GM18499 (cell line): ENCODE measurements at regions not wholly inside any gene's neighbourhood (a gene's known extent, or its start where the extent isn't known, plus 50 kb on each side); places are given as distances from the start of the nearest gene placed in this dataset.
"Not testable (repeated sequence)": the region's sequence is repeated elsewhere in the genome, so short reads cannot be mapped to it uniquely, and the experiment has no call there.

Experiments used
- ATAC-seq: cut with Tn5 transposase; IDR thresholded peaks from one replicate; pipeline ENCODE4 v1.9.1; 2021; ENCODE audit warnings: moderate number of reproducible peaks; ENCODE audit not compliant: insufficient read depth, unreplicated experiment

DNA sequence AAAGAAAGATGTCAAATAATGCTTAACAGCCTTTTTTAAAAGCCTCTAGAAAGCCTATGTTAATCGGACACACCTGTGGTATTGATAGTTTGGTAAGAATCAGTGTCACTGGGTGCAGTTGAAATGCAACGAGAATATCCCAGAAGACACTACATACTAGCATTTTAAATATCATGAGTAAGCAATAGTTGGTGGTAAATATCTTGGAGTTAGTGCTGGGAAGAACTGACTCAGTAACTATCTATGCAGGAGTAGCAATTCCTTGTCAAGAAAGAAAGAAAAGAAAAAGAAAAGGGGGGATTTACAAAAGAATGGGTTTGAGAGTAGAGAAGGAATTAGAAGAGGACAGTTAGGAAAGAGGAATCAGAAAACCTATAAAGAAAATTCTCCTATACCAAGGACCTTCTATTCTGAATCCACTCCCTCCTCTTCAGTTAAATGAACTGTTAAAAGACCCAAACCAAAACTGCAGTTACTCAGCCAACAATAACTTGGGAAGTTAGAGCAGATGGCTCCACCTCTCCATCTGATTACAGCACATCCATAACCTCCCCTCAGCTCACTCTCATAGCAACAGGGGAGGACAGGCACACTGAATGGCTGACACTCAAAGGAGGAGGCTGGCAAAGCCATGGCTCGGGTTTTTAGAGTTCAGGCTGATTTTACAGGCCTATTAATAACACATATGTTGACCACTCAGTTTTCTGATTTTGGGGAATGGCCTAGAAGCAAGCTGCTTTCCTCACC is 207.6 kb upstream of the MDFIC2 start:
- ATAC-seq, result no peak

DNA sequence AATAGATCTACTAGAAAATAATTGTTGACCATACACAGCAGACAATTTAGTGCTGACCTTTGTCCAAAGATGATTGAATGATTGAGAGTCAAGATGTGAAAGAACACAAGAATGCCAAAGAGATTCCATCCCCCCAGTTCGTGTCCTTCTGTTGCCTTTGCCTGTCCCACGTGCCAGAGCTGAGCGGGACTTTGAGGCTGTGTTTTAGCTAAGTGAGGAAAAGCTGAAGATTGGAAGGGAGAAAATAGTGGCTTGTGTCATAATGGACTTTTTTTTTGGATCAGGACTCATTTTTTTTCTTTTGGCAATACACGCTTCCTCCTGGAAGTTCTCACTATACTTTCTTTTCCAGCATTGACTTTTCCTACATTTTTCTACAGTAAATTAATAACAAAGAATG is 206.6 kb upstream of the MDFIC2 start:
- no peak for ATAC-seq

DNA sequence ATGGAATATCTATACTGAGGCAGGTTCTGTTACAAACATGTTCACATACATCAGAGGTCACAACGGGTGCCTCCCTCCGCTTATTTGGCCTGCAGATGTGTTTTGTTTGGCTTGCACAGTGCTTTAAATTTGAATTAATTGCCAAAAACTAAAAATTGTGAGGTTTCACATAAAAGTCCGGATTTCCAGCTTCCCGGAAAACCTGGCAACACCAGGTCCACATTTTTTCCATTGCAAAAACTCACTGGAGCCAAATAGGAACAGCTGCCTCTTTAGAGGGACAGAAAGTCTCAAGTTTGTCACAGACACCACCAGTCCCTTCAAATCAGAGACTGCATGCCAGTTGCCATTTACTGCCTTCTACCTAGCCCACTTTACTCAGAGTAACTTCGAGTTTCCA is 205.9 kb upstream of the MDFIC2 start:
- ATAC-seq, result no peak

DNA sequence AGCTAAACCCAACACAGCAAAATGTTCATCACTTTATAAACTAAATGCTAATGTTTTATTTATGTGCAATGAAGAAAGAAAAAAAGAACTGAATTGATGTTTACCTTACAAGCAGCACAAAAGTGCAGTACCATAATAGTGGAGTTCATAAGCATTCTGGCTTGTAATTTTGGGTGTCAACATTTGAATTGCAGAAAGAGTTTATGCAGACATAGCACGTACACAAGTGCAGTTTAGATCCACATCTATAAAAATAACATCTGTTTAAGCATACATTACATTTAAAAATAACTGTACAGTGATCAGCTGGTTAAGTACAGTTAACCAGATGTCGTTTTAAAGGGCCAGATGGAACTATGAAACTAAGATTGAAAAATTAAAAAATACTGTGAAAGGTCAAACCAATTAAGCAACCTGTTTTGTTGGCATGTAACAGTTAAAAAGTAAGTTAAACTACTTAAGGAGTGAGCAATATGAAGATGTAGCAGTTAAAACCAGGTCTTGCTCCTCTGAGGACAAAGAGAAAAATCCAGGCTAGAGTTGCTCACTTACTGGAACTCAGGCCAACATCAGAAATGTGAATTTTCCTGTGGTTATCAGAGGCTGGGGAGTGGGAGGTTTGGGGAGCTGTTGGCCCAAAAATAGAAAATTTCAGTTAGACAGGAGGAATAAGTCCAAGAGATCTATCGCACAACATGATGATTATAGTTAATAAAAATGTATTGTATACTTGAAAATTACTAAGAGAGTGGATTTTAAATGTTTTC is 204.9 kb upstream of the MDFIC2 start:
- no peak for ATAC-seq

DNA sequence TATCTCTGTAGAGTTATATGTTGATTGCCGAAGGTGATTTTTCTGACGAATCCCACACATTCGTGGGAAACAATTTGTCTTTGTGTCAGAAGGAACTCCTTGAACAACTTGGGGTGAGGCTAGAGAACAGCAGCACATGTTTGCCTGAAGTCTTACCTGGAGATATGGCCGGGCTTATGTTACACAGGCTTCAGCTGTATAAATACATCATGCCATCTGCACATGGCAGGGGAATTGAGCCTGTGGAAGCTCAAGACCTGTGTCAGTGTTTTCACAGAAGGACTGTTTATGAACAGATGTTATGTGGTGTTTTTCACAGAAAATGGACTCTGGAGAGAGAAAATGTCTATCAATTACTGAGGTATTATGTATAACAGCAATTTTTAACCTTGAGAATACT is 203.6 kb upstream of the MDFIC2 start:
- ATAC-seq, result no peak

DNA sequence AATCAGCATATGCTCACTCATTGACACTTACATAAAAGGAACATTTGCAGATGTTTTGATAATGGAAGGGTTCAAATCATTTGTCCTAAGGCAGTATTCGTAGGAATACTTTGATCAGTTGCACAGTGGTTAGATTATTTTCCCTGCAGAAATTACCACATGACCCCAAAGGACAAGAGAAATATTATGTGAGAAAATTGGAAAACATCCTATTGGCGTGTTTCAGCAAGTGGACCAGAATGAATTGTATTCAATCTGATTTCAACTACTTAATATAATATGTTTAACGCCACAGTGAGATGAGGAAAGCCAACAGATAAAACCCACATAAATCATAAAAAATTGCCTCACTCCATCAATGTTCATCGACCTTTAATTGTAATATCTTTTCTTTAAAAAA is 195.0 kb upstream of the MDFIC2 start:
- no peak for ATAC-seq

DNA sequence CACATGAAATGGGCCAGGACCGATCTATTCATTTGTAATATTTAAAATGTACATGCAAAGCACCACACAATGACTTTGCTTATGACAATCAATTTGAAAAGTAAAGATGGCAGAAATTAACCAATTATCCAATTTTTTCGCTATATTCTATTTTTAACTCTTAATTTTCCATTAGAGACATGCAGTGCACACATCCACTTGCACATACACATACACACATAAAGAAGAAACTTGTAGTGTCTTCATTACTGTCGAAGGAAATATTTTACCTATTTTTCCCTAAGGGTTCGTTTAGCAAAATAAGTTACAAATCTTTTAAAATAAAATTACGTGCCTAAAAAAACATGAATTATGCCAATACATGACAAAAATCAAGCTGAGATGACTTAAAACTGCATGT is 194.3 kb upstream of the MDFIC2 start:
- no peak for ATAC-seq

DNA sequence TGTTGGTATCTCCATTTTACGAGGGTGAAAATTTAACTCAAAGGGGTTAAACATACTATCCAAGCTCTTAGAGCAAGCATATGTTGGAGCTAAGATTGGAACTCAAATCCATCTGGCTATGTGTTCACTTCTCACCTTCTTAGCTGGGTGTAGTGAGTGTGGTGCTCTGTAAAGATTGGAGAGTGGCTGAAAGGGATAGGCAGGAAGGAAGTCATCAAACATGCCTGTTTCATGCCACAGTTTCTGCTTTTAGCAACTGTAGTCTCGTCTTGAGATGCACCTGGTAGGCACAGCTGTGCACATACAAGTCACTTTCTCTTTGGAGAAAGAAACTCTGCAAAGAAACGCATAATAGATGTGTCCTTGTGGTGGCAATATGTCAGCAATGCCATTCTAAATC is 189.1 kb upstream of the MDFIC2 start:
- no peak for ATAC-seq

DNA sequence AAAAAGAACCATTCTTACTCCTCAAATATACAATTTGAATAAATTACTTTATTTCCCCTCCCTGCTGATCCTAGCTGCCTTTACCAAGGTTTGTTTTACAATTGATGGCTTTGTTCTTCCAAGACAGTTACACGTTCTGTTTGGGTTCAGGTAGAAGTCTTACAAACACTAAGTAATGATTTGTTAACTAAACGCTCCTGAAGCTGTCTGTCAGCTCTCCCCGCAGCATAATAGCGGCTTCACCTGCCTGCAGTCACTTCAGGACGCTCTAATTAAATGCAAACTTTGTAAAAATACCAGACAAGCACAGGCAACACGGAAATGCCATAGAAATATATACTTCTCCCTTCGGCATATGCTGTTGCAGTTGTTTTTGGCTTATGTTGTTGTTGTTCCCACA is 176.4 kb upstream of the MDFIC2 start:
- ATAC-seq, result no peak

DNA sequence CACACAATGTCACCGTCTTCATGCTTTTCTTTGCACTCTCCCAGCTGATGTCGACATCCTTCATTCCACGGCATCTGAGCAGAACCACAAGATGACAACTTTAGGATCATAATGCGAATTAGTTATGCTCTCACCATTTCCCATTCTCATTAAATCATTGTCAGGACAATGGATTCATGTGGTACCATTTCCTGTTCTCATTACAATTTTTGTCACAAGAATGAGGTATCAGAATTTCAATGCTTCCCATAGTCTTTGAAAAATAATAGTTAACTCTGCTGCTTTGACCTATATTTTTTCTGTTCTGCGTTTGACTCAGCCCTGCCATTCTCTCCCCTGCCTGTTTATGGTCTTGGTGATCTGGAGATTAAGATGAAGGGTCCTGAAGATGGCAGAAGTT is 175.7 kb upstream of the MDFIC2 start:
- ATAC-seq, result no peak

DNA sequence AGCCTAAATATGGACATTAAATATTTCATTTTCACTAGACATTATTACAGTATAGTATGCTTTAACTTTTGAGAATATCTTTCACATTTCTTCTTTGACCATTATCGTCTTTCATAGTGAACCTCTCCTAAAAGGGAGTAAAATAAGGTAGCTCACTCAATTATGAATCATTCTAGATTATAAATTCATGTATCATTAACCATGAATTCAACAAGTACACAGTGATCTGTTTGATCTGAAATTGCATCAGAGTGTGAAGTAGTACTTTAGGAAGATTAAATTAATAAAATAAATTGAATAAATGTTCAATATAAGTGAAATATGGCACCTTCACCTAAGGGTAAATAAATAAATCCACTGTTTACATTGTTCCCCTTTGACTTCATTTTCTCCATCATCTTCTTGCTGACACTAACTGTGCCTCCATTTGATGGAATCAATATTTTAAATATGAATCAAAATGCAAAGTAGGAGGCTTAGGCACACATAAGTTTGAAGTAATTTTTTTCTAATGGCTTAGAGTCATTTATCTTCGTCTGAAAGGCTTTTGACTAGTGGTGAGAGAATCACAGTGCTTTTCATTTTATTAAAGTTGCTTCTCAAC is 174.1 kb upstream of the MDFIC2 start:
- ATAC-seq, result no peak

DNA sequence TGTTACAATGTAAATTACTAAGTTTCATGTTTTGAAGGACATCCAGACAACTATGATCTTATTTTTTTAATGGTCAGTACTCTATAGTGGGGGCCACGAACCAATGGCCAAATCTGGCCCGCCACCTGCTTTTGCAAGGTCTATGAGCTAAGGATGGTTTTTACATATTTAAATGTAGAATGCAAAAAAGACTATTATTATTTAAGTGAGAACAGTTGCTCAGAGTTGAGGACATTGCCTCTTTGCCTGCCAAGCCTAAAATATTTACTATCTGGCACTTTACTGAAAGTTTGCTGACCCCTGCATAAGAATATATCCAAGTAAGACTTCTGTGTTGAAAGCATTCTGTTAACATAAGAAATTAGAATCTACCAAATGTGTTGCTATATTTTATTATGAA is 163.7 kb upstream of the MDFIC2 start:
- ATAC-seq, result no peak

DNA sequence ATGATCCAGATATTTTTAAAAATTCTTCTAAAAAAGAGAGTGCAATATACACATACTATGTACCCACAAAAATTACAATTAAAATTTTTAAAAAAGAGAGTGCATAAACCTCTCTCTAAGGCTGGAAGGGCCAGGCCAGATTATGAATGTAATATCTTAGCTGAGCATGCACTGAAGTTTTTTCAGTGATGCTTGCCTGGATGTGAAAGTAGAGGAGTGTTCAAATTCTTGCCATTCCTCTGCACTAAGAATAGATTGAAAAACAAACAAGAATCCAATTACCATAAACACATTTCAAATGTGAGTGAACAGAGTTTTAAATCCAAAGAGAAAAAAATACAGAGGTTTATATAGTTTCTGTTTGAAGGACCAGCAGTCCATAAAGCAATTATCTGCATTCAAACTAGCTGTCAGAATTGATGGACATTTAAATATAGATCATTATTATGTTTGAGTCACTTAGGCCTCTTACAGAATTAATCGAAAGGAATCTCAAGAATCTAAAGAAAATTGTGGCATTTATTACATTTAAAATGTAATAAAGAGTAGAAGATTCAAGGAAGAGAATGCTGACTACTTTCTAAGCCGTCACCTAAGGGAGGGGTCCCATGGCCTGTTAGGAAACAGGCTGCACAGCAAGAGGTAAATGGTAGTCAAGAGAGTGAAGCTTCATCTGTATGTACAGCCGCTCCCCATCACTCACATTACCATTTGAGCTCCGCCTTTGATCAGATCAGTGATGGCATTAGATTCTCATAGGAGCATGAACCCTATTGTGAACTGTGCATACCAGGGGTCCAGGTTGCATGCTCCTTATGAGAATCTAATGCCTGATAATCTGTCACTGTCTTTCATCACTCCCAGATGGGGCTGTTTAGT is 159.3 kb upstream of the MDFIC2 start:
- no peak for ATAC-seq

DNA sequence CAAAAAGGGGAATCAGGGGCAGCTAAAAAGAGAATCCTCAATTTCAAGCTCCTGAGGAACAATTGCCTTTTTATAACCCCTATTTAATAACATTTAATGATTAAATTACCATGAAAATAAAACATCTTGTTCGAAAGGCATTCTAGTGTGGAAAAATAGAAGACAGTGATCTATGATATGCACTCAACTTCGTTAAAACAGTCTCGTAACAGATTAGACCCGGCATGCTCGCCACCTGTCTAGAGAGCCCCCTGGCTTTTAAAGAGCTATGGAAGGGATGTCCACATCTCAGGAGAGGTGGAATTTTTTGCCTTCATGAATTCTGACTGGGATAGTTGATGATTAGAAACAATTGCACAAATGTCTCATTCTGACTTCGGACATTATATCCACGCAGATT is 153.7 kb upstream of the MDFIC2 start:
- ATAC-seq, result no peak

DNA sequence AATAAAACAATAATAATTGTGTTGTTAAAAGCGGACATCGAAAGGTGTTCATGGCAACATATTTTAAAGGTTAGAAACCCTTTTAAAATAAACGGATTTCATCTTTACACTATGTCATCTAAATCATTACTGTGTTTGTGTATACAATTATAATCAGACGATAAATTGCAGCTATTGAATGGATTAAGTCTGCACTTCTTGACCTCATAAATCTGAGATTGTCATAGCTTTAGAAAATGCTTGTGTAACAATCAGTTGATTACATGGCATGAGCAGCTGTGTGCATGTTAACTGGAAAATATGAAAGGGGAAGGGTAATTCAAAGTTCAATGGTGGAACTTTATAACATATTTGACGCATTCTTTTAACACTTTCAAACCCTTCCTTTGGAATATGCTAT is 152.4 kb upstream of the MDFIC2 start:
- no peak for ATAC-seq

DNA sequence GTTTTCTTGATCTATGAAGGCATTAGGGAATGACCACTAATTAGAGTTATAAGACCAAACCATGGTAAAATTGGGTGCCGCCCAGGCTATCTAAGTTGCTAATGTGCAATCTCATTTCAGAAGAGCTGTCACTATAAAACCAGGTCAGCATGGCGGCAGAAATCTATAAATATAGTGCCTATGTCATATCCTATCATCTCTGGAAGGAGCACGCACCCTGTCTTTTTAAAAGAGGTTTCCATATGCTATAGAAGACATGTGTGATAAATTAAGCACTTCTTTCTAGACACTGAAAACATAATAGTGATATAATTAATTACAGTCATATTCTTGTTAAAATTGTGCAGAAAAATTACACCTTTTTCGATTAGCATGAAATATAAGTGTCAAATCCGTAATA is 152.0 kb upstream of the MDFIC2 start:
- ATAC-seq, result no peak

DNA sequence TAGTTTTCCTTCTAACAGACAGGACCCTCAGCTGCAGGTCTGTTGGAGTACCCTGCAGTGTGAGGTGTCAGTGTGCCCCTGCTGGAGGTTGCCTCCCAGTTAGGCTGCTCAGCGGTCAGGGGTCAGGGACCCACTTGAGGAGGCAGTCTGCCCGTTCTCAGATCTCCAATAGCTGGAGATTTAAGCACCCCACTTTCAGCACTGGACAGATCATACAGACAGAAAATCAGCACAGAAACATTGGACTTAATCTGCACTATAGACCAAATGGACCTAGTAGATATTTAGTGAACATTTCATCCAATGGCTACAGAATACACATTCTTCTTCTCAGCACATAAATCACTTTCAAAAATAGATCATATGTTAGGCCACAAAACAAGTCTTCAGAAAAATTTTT is 137.8 kb upstream of the MDFIC2 start:
- ATAC-seq, result not testable (repeated sequence)

DNA sequence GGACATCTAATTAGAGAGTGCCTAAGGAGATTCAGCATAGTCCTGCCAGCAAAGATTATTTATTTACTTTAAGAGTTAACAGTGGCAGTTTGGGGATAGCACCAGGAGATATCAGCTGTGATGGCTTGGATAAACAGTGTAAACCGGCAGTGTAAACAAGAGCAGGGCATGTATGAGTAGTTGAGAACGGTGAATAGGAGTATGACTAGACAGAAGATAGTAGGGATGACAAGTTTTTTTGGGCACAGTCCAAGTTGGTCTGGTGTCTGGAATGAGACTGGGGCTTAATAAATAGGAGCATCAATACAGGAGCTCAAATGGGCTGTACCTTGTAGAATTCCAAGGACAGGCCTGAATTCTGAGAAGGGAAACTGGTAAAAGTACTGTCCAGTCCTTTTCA is 123.0 kb upstream of the MDFIC2 start:
- ATAC-seq, result not testable (repeated sequence)

DNA sequence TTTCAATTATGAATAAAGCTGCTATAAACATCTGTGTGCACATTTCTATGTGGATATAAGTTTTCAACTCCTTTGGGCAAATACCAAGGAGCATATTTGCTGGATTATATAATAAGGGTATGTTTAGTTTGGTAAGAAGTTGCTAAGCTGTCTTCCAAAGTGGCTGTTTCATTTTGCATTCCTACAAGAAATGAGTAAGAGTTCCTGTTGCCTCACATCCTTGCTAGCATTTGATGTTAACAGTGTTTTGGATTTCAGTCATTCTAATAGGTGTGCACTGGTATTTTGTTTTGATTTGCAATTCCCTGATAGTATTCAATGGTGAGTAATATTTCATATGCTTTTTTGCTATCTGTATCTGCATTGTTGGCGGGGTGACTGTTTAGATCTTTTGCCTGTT is 120.7 kb upstream of the MDFIC2 start:
- ATAC-seq, result no peak

DNA sequence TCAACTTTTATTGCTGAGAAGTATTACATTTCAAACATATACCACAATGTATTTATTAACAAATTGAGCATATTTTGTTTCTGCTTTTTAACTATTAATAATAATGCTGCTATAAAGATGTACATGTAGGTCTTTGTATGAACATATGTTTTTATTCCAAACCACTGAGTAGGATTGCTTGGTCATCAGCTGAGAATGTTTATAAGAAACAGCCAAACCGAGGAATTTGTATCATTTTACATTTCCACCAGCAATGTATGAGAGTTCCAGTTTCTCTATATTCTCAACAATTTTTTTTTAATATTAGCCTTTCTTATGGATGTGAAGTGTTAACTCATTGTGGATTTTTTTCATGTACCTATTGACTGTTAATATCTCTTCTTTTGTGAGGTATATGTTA is 119.5 kb upstream of the MDFIC2 start:
- ATAC-seq, result no peak

DNA sequence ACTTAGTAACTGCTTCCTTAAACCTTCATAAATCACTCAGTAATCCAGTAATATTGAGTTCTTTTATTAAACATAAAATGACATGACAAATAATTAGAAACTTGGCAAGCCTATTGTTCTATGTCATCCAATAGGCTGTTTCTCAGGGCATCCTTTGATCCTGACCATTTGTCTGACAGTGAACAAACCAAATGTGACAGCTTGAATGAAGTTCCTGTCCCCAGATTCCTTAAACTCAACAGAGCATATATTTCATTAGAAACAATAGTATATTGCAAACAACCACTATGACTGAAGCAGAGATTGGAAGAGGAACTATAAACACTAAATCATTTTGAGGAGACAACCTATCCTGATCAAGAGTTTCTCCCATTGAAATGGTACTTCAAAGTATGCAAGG is 113.6 kb upstream of the MDFIC2 start:
- no peak for ATAC-seq
